HUES48 (cell line): ENCODE measurements at regions not wholly inside any gene's neighbourhood (a gene's known extent, or its start where the extent isn't known, plus 50 kb on each side); places are given as distances from the start of the nearest gene placed in this dataset.
"Not testable (repeated sequence)": the region's sequence is repeated elsewhere in the genome, so short reads cannot be mapped to it uniquely, and the experiment has no call there.

Experiments
- H3K27ac ChIP-seq: one replicate; pipeline ENCODE4 v1.7.0; 2013; ENCODE audit warnings: low read depth, low read length, inconsistent platforms
- H3K27me3 ChIP-seq: 2 replicates; pipeline ENCODE4 v1.6.1; 2013; ENCODE audit warnings: mild to moderate bottlenecking, low read length; ENCODE audit not compliant: control insufficient read depth, insufficient read depth
- H3K36me3 ChIP-seq: 2 replicates; pipeline ENCODE4 v1.6.1; 2013; ENCODE audit warnings: low read length; ENCODE audit not compliant: control insufficient read depth, insufficient read depth
- H3K4me1 ChIP-seq: 2 replicates; pipeline ENCODE4 v1.6.1; 2013; ENCODE audit warnings: mild to moderate bottlenecking, low read length; ENCODE audit not compliant: control insufficient read depth, insufficient read depth
- H3K4me3 ChIP-seq: 2 replicates; pipeline ENCODE4 v1.5.1; 2013; ENCODE audit warnings: mild to moderate bottlenecking, low read depth, low read length
- H3K9ac ChIP-seq: 2 replicates; pipeline ENCODE4 v1.6.1; 2013; ENCODE audit warnings: mild to moderate bottlenecking, low read depth, low read length, moderate library complexity
- H3K9me3 ChIP-seq: 2 replicates; pipeline ENCODE4 v1.6.1; 2013; ENCODE audit warnings: low read length; ENCODE audit not compliant: control insufficient read depth, insufficient read depth

DNA sequence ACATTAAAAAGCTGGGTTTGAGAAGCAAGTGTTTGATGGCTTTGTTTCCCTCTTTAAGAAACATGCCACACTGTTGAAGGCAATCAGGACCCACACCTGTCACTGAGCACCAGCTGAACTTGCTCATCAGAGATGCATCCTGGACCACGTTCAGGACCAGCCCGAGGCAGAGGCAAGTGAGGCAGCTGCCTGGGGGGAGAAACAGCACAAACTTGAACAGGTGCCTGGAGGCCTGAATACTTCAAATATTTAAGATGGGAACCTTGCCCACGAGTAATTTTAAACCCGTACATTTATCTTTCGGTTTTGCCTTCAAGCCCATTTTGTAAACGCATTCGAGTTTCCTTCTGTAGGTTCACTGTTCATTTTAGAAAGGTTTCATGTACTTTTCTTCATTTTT is 421.3 kb downstream of the NYAP2 start:
- H3K36me3 ChIP-seq = no peaks in the 10 kb centered on the region
- H3K27me3 ChIP-seq = no peaks in the 10 kb centered on the region
- H3K9me3 ChIP-seq = no peaks in the 10 kb centered on the region
- no peak overlapping the region for H3K27ac ChIP-seq
- H3K4me3 ChIP-seq = no peak overlapping the region
- H3K9ac ChIP-seq = no peak overlapping the region
- H3K4me1 ChIP-seq = peaks cover 4% of the 10 kb centered on the region; the same call in 1 of the 2 replicates

DNA sequence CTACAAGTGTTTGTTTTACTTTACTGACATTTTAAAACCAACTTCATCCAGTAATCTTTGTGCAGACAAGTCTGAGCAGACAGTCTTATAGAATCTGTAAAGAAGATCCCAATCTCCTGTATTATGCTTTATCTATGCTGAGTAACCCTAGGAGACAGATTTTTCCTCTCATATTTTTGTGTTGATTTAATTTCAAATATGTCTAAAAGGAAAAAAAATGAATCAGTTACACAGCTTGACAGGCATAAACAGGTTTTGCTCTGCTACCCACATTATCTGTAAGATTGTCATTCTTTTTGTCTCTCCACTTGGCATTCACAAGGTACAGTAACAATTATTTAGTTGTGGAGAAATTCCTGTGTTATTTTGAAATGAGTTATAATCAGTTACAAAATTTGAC is 415.0 kb downstream of the NYAP2 start:
- H3K27me3 ChIP-seq = no peaks in the 10 kb centered on the region
- H3K9ac ChIP-seq = no peak overlapping the region
- no peak overlapping the region for H3K4me3 ChIP-seq
- no peaks in the 10 kb centered on the region for H3K36me3 ChIP-seq
- no peaks in the 10 kb centered on the region for H3K9me3 ChIP-seq
- no peaks in the 10 kb centered on the region for H3K4me1 ChIP-seq
- no peak overlapping the region for H3K27ac ChIP-seq

DNA sequence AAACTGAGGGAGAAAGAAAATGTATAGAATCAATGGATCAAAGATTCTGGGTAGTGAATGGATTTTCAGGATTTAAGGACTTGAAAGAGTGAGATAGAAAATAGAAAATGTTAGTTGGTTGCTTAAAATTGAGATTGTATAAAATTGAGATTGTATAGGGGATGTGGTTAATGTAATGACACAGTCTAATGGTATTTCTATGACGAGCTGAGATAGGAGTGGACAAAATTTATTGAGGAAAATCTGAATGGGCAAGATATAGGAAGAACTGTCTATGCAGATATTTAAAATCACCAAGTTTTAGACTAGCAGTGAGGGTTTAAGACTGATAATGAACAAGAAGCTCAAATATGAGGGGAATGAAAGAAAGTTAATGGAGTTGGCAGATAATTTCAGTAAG is 406.6 kb downstream of the NYAP2 start:
- no peaks in the 10 kb centered on the region for H3K4me1 ChIP-seq
- no peak overlapping the region for H3K9ac ChIP-seq
- H3K36me3 ChIP-seq = no peaks in the 10 kb centered on the region
- no peaks in the 10 kb centered on the region for H3K9me3 ChIP-seq
- H3K27me3 ChIP-seq = no peaks in the 10 kb centered on the region
- H3K4me3 ChIP-seq = no peak overlapping the region
- no peak overlapping the region for H3K27ac ChIP-seq

DNA sequence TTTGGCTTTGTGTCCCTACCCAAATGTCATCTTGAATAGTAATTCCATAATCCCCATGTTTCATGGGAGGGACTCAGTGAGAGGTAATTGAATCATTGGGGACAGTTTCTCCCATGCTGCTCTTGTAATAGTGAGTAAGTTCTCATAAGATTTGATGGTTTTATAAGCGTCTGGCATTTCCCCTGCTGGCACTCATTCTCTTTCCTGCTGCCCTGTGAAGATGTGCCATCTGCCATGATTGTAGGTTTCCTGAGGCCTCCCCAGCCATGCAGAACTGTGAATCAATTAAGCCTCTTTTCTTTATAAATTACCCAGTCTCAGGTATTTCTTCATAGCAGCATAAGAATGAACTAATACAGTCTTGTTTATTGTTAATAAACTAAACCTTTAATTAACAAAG is 402.6 kb downstream of the NYAP2 start:
- not testable (repeated sequence) for H3K27ac ChIP-seq, H3K9me3 ChIP-seq, H3K4me1 ChIP-seq, H3K36me3 ChIP-seq, H3K27me3 ChIP-seq, H3K9ac ChIP-seq, H3K4me3 ChIP-seq

DNA sequence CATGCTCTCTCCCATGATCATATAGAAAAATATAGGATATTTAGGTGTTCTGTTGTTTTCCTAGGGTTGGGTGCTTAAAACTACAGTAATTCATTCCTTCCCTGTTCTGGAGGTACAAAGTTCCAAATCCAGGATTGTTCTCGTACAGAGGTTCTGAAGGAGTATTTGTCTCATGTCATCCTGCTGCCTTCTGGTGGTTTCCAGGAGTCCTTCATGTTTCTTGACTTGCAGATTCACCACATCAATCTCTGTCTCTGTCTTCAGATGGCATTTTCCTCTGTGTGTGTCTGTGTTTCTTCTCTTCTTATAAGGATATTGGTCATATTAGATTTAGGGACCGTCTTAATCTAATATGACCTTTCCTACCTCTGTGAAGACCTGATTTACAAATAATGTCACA is 397.9 kb downstream of the NYAP2 start:
- no peaks in the 10 kb centered on the region for H3K9me3 ChIP-seq
- no peaks in the 10 kb centered on the region for H3K27me3 ChIP-seq
- no peak overlapping the region for H3K4me3 ChIP-seq
- H3K4me1 ChIP-seq = no peaks in the 10 kb centered on the region
- no peaks in the 10 kb centered on the region for H3K36me3 ChIP-seq
- no peak overlapping the region for H3K27ac ChIP-seq
- no peak overlapping the region for H3K9ac ChIP-seq

DNA sequence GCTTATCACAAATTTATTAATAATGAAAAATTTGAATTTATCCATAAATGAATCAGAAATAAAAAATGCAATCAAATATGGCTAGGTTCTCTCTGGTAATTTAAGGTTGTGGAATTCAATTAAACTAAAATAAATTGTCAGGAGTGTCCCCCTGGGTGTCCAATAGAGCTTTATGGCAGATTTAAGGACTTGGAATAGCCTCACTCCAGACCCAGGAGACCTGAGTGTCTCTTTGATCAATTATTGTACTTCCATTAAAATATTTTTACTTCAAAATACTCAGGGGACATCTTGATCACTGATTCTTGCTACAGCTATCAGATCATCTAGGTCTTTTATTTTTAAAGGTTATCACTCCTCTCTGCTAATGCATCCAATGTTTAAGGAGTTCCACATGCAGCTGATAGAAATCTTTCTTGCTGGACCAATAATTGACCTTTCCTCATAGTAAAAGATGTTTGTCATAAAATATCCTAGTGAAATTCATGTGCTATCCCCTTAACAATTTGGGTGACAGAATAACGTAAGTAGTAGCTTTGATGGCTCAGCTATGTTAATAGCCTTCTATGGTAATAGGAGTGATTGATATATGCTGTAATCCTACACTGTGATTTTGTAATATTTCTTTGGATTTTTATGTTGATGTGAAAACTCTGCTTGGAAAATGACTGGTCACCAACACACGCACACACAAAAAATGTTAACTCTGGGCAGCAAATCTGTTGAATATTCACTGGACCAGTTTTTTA is 395.3 kb downstream of the NYAP2 start:
- no peaks in the 10 kb centered on the region for H3K27me3 ChIP-seq
- H3K27ac ChIP-seq = no peak overlapping the region
- no peaks in the 10 kb centered on the region for H3K9me3 ChIP-seq
- no peaks in the 10 kb centered on the region for H3K36me3 ChIP-seq
- no peak overlapping the region for H3K9ac ChIP-seq
- no peak overlapping the region for H3K4me3 ChIP-seq
- H3K4me1 ChIP-seq = no peaks in the 10 kb centered on the region

DNA sequence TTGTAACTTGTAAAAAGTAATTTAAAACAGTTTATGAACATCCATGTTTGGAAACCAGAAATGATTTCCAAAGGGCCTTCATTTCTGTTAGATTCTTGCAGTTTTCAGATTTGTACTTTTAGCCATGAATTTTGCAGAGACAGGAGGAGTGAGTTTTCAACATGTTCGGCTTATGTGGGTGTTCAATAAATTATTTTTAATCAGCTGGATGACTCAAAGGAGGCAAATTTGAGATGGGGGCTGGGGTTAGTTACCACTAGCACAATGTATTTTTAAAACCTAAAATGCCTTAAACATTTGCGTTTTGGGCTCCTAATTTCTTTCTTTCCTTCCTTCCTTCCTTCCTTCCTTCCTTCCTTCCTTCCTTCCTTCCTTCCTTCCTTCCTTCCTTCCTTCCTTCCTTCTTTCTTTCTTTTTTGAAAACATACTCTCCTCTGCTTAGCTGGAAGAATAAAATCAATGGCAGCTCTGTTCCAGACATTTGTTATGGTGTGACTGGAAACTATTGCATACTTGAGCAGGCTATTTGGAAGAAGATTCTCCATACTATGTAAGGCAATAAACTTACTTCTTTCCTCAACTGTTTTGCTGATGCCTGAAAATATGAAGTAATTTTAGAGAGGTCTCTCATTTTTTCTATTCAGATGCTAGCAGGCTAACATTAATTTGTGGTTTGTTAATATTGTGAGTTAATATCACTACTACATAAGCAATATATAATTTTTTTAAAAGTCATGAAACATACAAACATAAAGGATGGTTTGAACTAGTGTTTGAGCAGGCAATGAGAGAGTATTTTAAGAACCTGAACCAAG is 394.4 kb downstream of the NYAP2 start:
- Histone ChIP-seq H3K4me1 (no peaks in the 10 kb centered on the region), H3K36me3 (no peaks in the 10 kb centered on the region), H3K9me3 (no peaks in the 10 kb centered on the region), H3K9ac (no peak overlapping the region), H3K27me3 (no peaks in the 10 kb centered on the region), H3K4me3 (no peak overlapping the region), H3K27ac (no peak overlapping the region)

DNA sequence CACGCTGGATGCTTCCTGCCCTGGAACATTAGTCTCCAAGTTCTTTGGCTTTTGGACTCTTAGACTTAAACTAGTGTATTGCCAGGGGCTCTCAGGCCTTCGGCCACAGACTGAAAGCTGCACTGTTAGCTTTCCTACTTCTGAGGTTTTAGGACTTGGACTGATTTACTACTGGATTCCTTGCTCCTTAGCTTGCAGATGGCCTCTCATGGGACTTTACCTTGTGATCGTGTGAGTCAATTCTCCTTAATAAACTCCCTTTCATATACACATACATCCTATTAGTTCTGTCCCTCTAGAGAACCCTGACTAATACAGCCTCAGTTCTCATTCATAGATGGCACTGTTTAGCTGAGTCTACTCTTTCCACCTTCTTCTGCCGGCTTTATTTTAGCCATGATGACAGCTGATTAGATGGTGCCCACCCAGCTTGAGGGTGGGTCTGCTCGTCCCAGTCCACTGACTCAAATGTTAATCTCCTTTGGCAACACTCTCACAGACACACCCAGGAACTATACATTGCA is 389.1 kb downstream of the NYAP2 start:
- no peaks in the 10 kb centered on the region for H3K4me1 ChIP-seq
- no peak overlapping the region for H3K4me3 ChIP-seq
- no peaks in the 10 kb centered on the region for H3K36me3 ChIP-seq
- no peak overlapping the region for H3K9ac ChIP-seq
- H3K9me3 ChIP-seq = no peaks in the 10 kb centered on the region
- no peak overlapping the region for H3K27ac ChIP-seq
- no peaks in the 10 kb centered on the region for H3K27me3 ChIP-seq

DNA sequence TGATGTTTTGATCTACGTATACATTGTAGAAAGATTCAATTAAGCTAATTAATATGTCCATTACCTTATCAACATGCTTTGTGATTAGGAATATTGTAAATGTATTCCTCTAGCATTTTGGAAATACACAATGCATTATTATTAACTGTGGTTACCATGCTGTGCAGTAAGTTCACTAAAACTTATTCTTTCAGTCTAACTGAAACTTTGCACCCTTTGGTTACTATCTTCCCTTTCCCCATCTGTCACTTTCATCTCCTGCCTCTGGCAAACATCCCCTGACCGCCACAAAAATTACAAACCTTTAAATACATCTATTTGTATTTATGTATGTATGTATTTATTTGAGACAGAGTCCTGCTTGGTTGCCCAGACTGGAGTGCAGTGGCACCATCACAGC is 388.0 kb downstream of the NYAP2 start:
- Histone ChIP-seq H3K9ac (no peak overlapping the region), H3K27ac (no peak overlapping the region), H3K4me3 (no peak overlapping the region), H3K27me3 (no peaks in the 10 kb centered on the region), H3K36me3 (no peaks in the 10 kb centered on the region), H3K9me3 (no peaks in the 10 kb centered on the region), H3K4me1 (no peaks in the 10 kb centered on the region)

DNA sequence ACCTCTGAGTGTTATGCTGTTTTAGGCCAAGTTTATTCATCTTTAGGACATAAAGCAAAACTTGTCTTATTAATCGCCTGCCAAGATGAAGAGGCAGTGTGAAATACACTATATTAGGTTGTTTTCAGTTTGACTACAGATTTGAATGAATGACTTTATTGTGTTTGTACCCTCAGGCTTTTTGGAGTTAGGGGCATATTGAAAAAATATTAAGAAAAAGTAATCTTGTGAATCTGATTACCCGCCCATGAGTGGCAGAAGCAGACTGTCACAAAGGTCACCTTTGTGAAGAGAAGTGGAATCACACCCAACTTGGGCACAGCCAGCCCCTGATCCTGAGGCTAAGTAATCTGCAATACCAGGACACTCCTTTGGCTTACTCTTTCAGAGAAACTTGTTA is 382.5 kb downstream of the NYAP2 start:
- Histone ChIP-seq H3K9ac (no peak overlapping the region), H3K9me3 (no peaks in the 10 kb centered on the region), H3K4me1 (no peaks in the 10 kb centered on the region), H3K27me3 (no peaks in the 10 kb centered on the region), H3K4me3 (no peak overlapping the region), H3K27ac (no peak overlapping the region), H3K36me3 (no peaks in the 10 kb centered on the region)

DNA sequence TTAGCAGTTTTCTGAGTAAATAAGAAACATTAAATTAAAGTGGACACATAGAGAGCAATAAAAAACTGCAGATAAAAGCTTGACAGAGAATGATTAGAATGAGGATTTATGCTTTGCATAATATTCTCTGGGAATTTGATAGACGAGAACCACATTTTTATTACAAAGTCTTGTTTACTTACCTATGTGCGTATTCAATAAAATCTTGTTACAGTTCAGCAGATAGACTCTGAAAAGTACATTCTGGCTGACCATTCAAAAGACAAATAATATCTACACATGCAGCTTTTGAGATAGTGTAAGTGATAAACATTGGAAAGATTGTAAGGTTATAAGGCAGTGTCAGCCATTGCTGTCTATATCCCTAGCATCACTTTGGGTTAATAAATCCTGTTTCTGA is 381.6 kb downstream of the NYAP2 start:
- Histone ChIP-seq H3K27me3 (no peaks in the 10 kb centered on the region), H3K9me3 (no peaks in the 10 kb centered on the region), H3K27ac (no peak overlapping the region), H3K4me1 (no peaks in the 10 kb centered on the region), H3K36me3 (no peaks in the 10 kb centered on the region), H3K9ac (no peak overlapping the region), H3K4me3 (no peak overlapping the region)
